HCT116 (cell line): ENCODE measurements at regions not wholly inside any gene's neighbourhood (a gene's known extent, or its start where the extent isn't known, plus 50 kb on each side); places are given as distances from the start of the nearest gene placed in this dataset.

Experiments used
- CEBPB ChIP-seq: IDR thresholded peaks from 2 replicates; pipeline ENCODE4 v1.6.1; 2012; ENCODE audit warnings: low read depth
- EZH2 ChIP-seq: fragments of 200-600 bp; sonication (generic); IDR thresholded peaks from 2 replicates; pipeline ENCODE4 v1.6.1; 2017; ENCODE audit warnings: antibody characterized with exemption, mixed run types
- POLR2A ChIP-seq: IDR thresholded peaks from 2 replicates; pipeline ENCODE4 v1.7.0; 2011; ENCODE audit warnings: borderline replicate concordance; ENCODE audit not compliant: insufficient read depth, insufficient read length; ENCODE audit errors: extremely low read depth
- POLR2AphosphoS5 ChIP-seq: IDR thresholded peaks from 2 replicates; pipeline ENCODE4 v1.6.1; 2011; ENCODE audit warnings: mild to moderate bottlenecking, low read depth, low read length, moderate library complexity
- RAD21 ChIP-seq: IDR thresholded peaks from 2 replicates; pipeline ENCODE4 v1.6.1; 2012; ENCODE audit warnings: low read depth, mild to moderate bottlenecking
- SP1 ChIP-seq: IDR thresholded peaks from 2 replicates; pipeline ENCODE4 v1.6.1; 2012; ENCODE audit warnings: low read depth
- ZNF274 ChIP-seq: fragments of 200-500 bp; sonication (Bioruptor generic); IDR thresholded peaks from 2 replicates; pipeline ENCODE4 v1.6.1; 2014; ENCODE audit warnings: mild to moderate bottlenecking, low read depth, low read length, inconsistent platforms
- TF ChIP-seq, protein P1 (sequence below): IDR thresholded peaks from 2 replicates; pipeline ENCODE4 v1.6.1; 2012
- TF ChIP-seq, protein P2 (sequence below), 3 experiments: fragments of 200-600 bp in 1 of 3; sonication (generic) in 1 of 3; IDR thresholded peaks in 2 of 3; conservative IDR thresholded peaks in 1 of 3; 2 replicates each; pipeline ENCODE4 v1.5.1; 2012 to 2017; ENCODE audit warnings: low read depth in 2 of 3, low read length in 2 of 3, antibody characterized with exemption in 1 of 3, borderline replicate concordance in 1 of 3, control low read depth in 1 of 3, mild to moderate bottlenecking in 1 of 3, mixed read lengths in 1 of 3, mixed run types in 1 of 3, moderate library complexity in 1 of 3; ENCODE audit not compliant: insufficient read depth in 1 of 3

DNA sequence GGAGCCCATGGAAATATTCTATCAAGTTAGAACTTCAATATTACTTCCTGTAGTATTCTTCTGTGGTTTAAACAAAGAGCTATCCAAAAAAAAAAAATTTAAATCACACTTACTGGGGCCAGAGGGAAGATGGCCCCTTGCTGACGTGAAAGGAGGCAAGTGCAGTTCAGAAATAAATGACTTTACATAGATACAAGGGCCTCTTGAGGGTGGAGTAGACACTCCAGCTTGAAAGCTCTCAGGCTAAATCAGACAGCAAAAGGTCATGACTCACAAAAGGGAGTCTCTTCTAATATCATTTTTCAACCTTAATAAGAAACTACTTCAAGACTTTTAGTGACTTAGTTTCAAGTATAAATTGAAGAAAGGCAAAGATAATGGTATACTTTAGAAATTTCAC is 1160.3 kb downstream of the FAM181B start:
- TF ChIP-seq RAD21, result no peak
- TF ChIP-seq POLR2A, result no peak
- no peak for TF ChIP-seq POLR2AphosphoS5
- TF ChIP-seq, protein P1, sequence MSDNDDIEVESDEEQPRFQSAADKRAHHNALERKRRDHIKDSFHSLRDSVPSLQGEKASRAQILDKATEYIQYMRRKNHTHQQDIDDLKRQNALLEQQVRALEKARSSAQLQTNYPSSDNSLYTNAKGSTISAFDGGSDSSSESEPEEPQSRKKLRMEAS, result no peak
- no peak for TF ChIP-seq EZH2
- TF ChIP-seq SP1, result no peak
- no peak for TF ChIP-seq CEBPB
- TF ChIP-seq, protein P2, sequence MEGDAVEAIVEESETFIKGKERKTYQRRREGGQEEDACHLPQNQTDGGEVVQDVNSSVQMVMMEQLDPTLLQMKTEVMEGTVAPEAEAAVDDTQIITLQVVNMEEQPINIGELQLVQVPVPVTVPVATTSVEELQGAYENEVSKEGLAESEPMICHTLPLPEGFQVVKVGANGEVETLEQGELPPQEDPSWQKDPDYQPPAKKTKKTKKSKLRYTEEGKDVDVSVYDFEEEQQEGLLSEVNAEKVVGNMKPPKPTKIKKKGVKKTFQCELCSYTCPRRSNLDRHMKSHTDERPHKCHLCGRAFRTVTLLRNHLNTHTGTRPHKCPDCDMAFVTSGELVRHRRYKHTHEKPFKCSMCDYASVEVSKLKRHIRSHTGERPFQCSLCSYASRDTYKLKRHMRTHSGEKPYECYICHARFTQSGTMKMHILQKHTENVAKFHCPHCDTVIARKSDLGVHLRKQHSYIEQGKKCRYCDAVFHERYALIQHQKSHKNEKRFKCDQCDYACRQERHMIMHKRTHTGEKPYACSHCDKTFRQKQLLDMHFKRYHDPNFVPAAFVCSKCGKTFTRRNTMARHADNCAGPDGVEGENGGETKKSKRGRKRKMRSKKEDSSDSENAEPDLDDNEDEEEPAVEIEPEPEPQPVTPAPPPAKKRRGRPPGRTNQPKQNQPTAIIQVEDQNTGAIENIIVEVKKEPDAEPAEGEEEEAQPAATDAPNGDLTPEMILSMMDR (IDR thresholded peaks at IDR 0.05 in 2 of 3, conservative IDR thresholded peaks at IDR 0.05 in 1 of 3; ENCODE audit: borderline replicate concordance in 1 of 3, insufficient read depth in 1 of 3, low read depth in 2 of 3, low read length in 2 of 3), result no peak
- TF ChIP-seq ZNF274, result no peak
